ENCODE measurements at regions not wholly inside any gene's neighbourhood (a gene's known extent, or its start where the extent isn't known, plus 50 kb on each side); places are given as distances from the start of the nearest gene placed in this dataset.
A peak's percentile ranks its signal among the peaks of the same experiment; 100 is the strongest.

GRCh38 chr20:22833851-22834250 is 201.3 kb upstream of the SSTR4 start:
- DNase-seq (ENCODE audit: extremely low spot score in 2 of 2), result peak in 1 of 2 donors; percentile 76
- no peaks in the 10 kb centered on the region for H3K9me3 ChIP-seq
- intact Hi-C loops (cut with DNase I), result no loop called here
- H3K4me1 ChIP-seq, result no peaks in the 10 kb centered on the region
- no peaks in the 10 kb centered on the region for H3K27me3 ChIP-seq
- H3K27ac ChIP-seq, result no peak overlapping the region
- no peaks in the 10 kb centered on the region for H3K36me3 ChIP-seq
- TF ChIP-seq POLR2A (IDR thresholded peaks at IDR 0.05) (no peak), CTCF (IDR thresholded peaks at IDR 0.05) (no peak), POLR2AphosphoS5 (IDR thresholded peaks at IDR 0.05; ENCODE audit: insufficient read depth in 1 of 2, low read depth in 1 of 2) (no peak)
- H3K4me3 ChIP-seq, result no peak overlapping the region

- H3K27ac ChIP-seq, result no peak overlapping the region
- H3K4me1 ChIP-seq, result no peaks in the 10 kb centered on the region
- no peaks in the 10 kb centered on the region for H3K9me3 ChIP-seq
- H3K36me3 ChIP-seq, result no peaks in the 10 kb centered on the region
- H3K4me3 ChIP-seq, result no peak overlapping the region
- H3K27me3 ChIP-seq, result no peaks in the 10 kb centered on the region
- intact Hi-C loops (cut with DNase I), result no loop called here
- TF ChIP-seq POLR2AphosphoS5 (IDR thresholded peaks at IDR 0.05; ENCODE audit: insufficient read depth in 1 of 2, low read depth in 1 of 2) (no peak), POLR2A (IDR thresholded peaks at IDR 0.05) (no peak), CTCF (IDR thresholded peaks at IDR 0.05) (no peak)
- no peak for DNase-seq (ENCODE audit: extremely low spot score in 2 of 2)
These were observed 200.4 kb upstream of the SSTR4 start for GRCh38 chr20:22834651-22835256.

GRCh38 chr20:22836211-22836610 is 198.9 kb upstream of the SSTR4 start:
- no peaks in the 10 kb centered on the region for H3K27me3 ChIP-seq
- TF ChIP-seq CTCF (IDR thresholded peaks at IDR 0.05) (no peak), POLR2AphosphoS5 (IDR thresholded peaks at IDR 0.05; ENCODE audit: insufficient read depth in 1 of 2, low read depth in 1 of 2) (no peak), POLR2A (IDR thresholded peaks at IDR 0.05) (no peak)
- no peaks in the 10 kb centered on the region for H3K4me1 ChIP-seq
- intact Hi-C loops (cut with DNase I), result no loop called here
- H3K9me3 ChIP-seq, result no peaks in the 10 kb centered on the region
- no peak overlapping the region for H3K27ac ChIP-seq
- no peak for DNase-seq (ENCODE audit: extremely low spot score in 2 of 2)
- no peaks in the 10 kb centered on the region for H3K36me3 ChIP-seq
- H3K4me3 ChIP-seq, result no peak overlapping the region

GRCh38 chr20:22836877-22837276 is 198.2 kb upstream of the SSTR4 start:
- Histone ChIP-seq H3K4me1 (no peaks in the 10 kb centered on the region), H3K27ac (no peak overlapping the region), H3K27me3 (no peaks in the 10 kb centered on the region), H3K9me3 (no peaks in the 10 kb centered on the region), H3K36me3 (no peaks in the 10 kb centered on the region), H3K4me3 (no peak overlapping the region)
- DNase-seq (ENCODE audit: extremely low spot score in 2 of 2), result no peak
- TF ChIP-seq POLR2AphosphoS5 (IDR thresholded peaks at IDR 0.05; ENCODE audit: insufficient read depth in 1 of 2, low read depth in 1 of 2), result no peak
- no peak for TF ChIP-seq POLR2A (IDR thresholded peaks at IDR 0.05)
- no peak for TF ChIP-seq CTCF (IDR thresholded peaks at IDR 0.05)
- intact Hi-C loops (cut with DNase I), result no loop called here

- DNase-seq (ENCODE audit: extremely low spot score in 2 of 2), result no peak
- TF ChIP-seq POLR2A (IDR thresholded peaks at IDR 0.05) (no peak), POLR2AphosphoS5 (IDR thresholded peaks at IDR 0.05; ENCODE audit: insufficient read depth in 1 of 2, low read depth in 1 of 2) (no peak), CTCF (IDR thresholded peaks at IDR 0.05) (no peak)
- H3K27me3 ChIP-seq, result no peaks in the 10 kb centered on the region
- H3K36me3 ChIP-seq, result no peaks in the 10 kb centered on the region
- no peak overlapping the region for H3K27ac ChIP-seq
- no peaks in the 10 kb centered on the region for H3K9me3 ChIP-seq
- H3K4me1 ChIP-seq, result no peaks in the 10 kb centered on the region
- no peak overlapping the region for H3K4me3 ChIP-seq
- intact Hi-C loops (cut with DNase I), result no loop called here
These were observed 197.1 kb upstream of the SSTR4 start for GRCh38 chr20:22838001-22838400.
